H9 (cell line): ENCODE measurements at regions not wholly inside any gene's neighbourhood (a gene's known extent, or its start where the extent isn't known, plus 50 kb on each side); places are given as distances from the start of the nearest gene placed in this dataset.

Experiments
- DNase-seq: peaks from one replicate; pipeline ENCODE4 v3.0.0-alpha.2; 2017
- H2AFZ ChIP-seq: one replicate; pipeline ENCODE4 v1.6.1; 2013; ENCODE audit warnings: mild to moderate bottlenecking, low read length, control low read depth, moderate library complexity
- H2AK5ac ChIP-seq: 2 replicates; pipeline ENCODE4 v1.6.1; 2013; ENCODE audit warnings: low read length, control low read depth, mixed read lengths; ENCODE audit not compliant: insufficient read length
- H2BK120ac ChIP-seq: one replicate; pipeline ENCODE4 v1.6.1; 2013; ENCODE audit warnings: low read depth, mild to moderate bottlenecking, low read length, control low read depth, inconsistent platforms; ENCODE audit not compliant: poor library complexity, severe bottlenecking
- H2BK12ac ChIP-seq: 2 replicates; pipeline ENCODE4 v1.6.1; 2013; ENCODE audit warnings: low read length, control low read depth, mixed read lengths, low read depth; ENCODE audit not compliant: insufficient read length
- H2BK15ac ChIP-seq: 2 replicates; pipeline ENCODE4 v1.6.1; 2013; ENCODE audit warnings: low read depth, low read length, control low read depth
- H2BK20ac ChIP-seq: one replicate; pipeline ENCODE4 v1.6.1; 2013; ENCODE audit warnings: low read depth, mild to moderate bottlenecking, low read length, control low read depth, inconsistent platforms; ENCODE audit not compliant: poor library complexity, severe bottlenecking
- H2BK5ac ChIP-seq: 2 replicates; pipeline ENCODE4 v1.6.1; 2013; ENCODE audit warnings: low read length, control low read depth, mixed read lengths; ENCODE audit not compliant: insufficient read length
- H3K14ac ChIP-seq: 2 replicates; pipeline ENCODE4 v1.6.1; 2013; ENCODE audit warnings: low read length, control low read depth; ENCODE audit not compliant: insufficient read depth
- H3K18ac ChIP-seq: 2 replicates; pipeline ENCODE4 v1.6.1; 2013; ENCODE audit warnings: low read depth, mild to moderate bottlenecking, mixed read lengths, low read length, control low read depth; ENCODE audit not compliant: insufficient read length
- H3K23ac ChIP-seq: 2 replicates; pipeline ENCODE4 v1.6.1; 2013; ENCODE audit warnings: low read length, control low read depth, mixed read lengths, low read depth; ENCODE audit not compliant: insufficient read length
- H3K23me2 ChIP-seq: 2 replicates; pipeline ENCODE4 v1.6.1; 2013; ENCODE audit warnings: low read depth, mild to moderate bottlenecking, mixed read lengths, low read length, control low read depth; ENCODE audit not compliant: insufficient read length, poor library complexity, severe bottlenecking
- H3K27ac ChIP-seq: 2 replicates; pipeline ENCODE4 v1.5.1; 2013; ENCODE audit warnings: low read length, control low read depth, mixed read lengths, low read depth; ENCODE audit not compliant: insufficient read length
- H3K27me3 ChIP-seq: 2 replicates; pipeline ENCODE4 v1.6.1; 2013; ENCODE audit warnings: low read length, control low read depth, inconsistent platforms; ENCODE audit not compliant: insufficient read depth
- H3K4ac ChIP-seq: 2 replicates; pipeline ENCODE4 v1.6.1; 2013; ENCODE audit warnings: low read depth, mild to moderate bottlenecking, control low read depth, inconsistent platforms, low read length, moderate library complexity
- H3K4me1 ChIP-seq: 2 replicates; pipeline ENCODE4 v1.6.1; 2013; ENCODE audit warnings: low read length, control low read depth, inconsistent platforms; ENCODE audit not compliant: insufficient read depth
- H3K4me2 ChIP-seq: 2 replicates; pipeline ENCODE4 v1.6.1; 2013; ENCODE audit warnings: low read length, control low read depth, mixed read lengths; ENCODE audit not compliant: insufficient read length, insufficient read depth
- H3K56ac ChIP-seq: 2 replicates; pipeline ENCODE4 v1.6.1; 2013; ENCODE audit warnings: low read depth, mild to moderate bottlenecking, mixed read lengths, low read length, control low read depth; ENCODE audit not compliant: insufficient read length
- H3K79me1 ChIP-seq: 2 replicates; pipeline ENCODE4 v1.6.1; 2013; ENCODE audit warnings: low read depth, mild to moderate bottlenecking, moderate library complexity, low read length, control low read depth, inconsistent platforms; ENCODE audit not compliant: insufficient read depth, poor library complexity, severe bottlenecking
- H3K79me2 ChIP-seq: 2 replicates; pipeline ENCODE4 v1.6.1; 2013; ENCODE audit warnings: low read length, control low read depth, inconsistent platforms; ENCODE audit not compliant: insufficient read depth
- H3K9ac ChIP-seq: 2 replicates; pipeline ENCODE4 v1.6.1; 2013; ENCODE audit warnings: low read length, control low read depth, mixed read lengths; ENCODE audit not compliant: insufficient read length; ENCODE audit errors: extremely low read depth
- H3K9me3 ChIP-seq: one replicate; pipeline ENCODE4 v1.6.1; 2013; ENCODE audit warnings: low read depth, low read length, inconsistent platforms; ENCODE audit not compliant: control insufficient read depth
- H3T11ph ChIP-seq: one replicate; pipeline ENCODE4 v1.6.1; 2013; ENCODE audit warnings: mild to moderate bottlenecking, low read length, control low read depth, inconsistent platforms
- H4K20me1 ChIP-seq: one replicate; pipeline ENCODE4 v1.6.1; 2013; ENCODE audit not compliant: control insufficient read depth, insufficient read length, insufficient read depth
- H4K5ac ChIP-seq: 2 replicates; pipeline ENCODE4 v1.6.1; 2013; ENCODE audit warnings: low read depth, mild to moderate bottlenecking, mixed read lengths, low read length, control low read depth; ENCODE audit not compliant: insufficient read length
- H4K8ac ChIP-seq: replicated peaks from 2 replicates; pipeline ENCODE4 v1.6.1; 2013; ENCODE audit warnings: low read length, control low read depth, mixed read lengths, low read depth; ENCODE audit not compliant: insufficient read length
- H4K91ac ChIP-seq: 2 replicates; pipeline ENCODE4 v1.6.1; 2013; ENCODE audit warnings: low read depth, mild to moderate bottlenecking, moderate library complexity, mixed read lengths, low read length, control low read depth; ENCODE audit not compliant: insufficient read length
- H3K27ac Mint-ChIP-seq, 3 experiments: 2 replicates in 2 of 3; 3 replicates in 1 of 3; pipeline ENCODE4 v1.8.0; 2020 to 2021; ENCODE audit warnings: mixed read lengths in 3 of 3, mild to moderate bottlenecking in 1 of 3, moderate library complexity in 1 of 3
- H3K27me3 Mint-ChIP-seq: 2 replicates; pipeline ENCODE4 v1.8.0; 2021; ENCODE audit warnings: low read depth, mild to moderate bottlenecking, moderate library complexity, mixed read lengths
- H3K36me3 Mint-ChIP-seq, 3 experiments: 2 replicates in 2 of 3; 3 replicates in 1 of 3; pipeline ENCODE4 v1.8.0; 2020 to 2021; ENCODE audit warnings: low read depth in 3 of 3, mixed read lengths in 3 of 3; ENCODE audit not compliant: insufficient read depth in 1 of 3
- H3K4me1 Mint-ChIP-seq, 2 experiments: 2 replicates each; pipeline ENCODE4 v1.8.0; 2020; ENCODE audit warnings: mixed read lengths in 2 of 2
- H3K4me3 Mint-ChIP-seq, 2 experiments: 2 replicates in 1 of 2; 3 replicates in 1 of 2; pipeline ENCODE4 v1.8.0; 2020 to 2021; ENCODE audit warnings: mild to moderate bottlenecking in 2 of 2, mixed read lengths in 2 of 2, moderate library complexity in 1 of 2
- H3K9me3 Mint-ChIP-seq, 2 experiments: 2 replicates in 1 of 2; 3 replicates in 1 of 2; pipeline ENCODE4 v1.8.0; 2020; ENCODE audit warnings: mild to moderate bottlenecking in 2 of 2, mixed read lengths in 2 of 2, moderate library complexity in 1 of 2
- CTCF ChIP-seq: fragments of 200-600 bp; sonication (generic); conservative IDR thresholded peaks from 3 replicates; pipeline ENCODE4 v1.8.0; 2021; ENCODE audit warnings: antibody characterized with exemption, mild to moderate bottlenecking
- WGBS: extraction: QIAGEN DNeasy Blood & Tissue Kit; methylation state at CpG from one replicate; pipeline ENCODE4 v1.1.7; 2013; ENCODE audit warnings: missing lambda C conversion rate, low lambda C conversion rate, mixed read lengths; ENCODE audit not compliant: insufficient read length; ENCODE audit errors: extremely low coverage; 5-methylcytosine and 5-hydroxymethylcytosine counted together

GRCh38 chr9:7293091-7293490 is 506.5 kb downstream of the DMAC1 start:
- Histone ChIP-seq H2BK120ac (no peak overlapping the region), H2AK5ac (no peak overlapping the region), H3K4me1 (peaks cover 3% of the 10 kb centered on the region; the same call in 1 of the 2 replicates), H3K4ac (no peak overlapping the region), H3K79me1 (no peaks in the 10 kb centered on the region), H4K91ac (no peak overlapping the region), H4K8ac (no peak overlapping the region), H2BK20ac (no peak overlapping the region), H2BK12ac (no peak overlapping the region), H3K4me2 (no peak overlapping the region), H2AFZ (no peak overlapping the region), H2BK15ac (no peak overlapping the region), H3K79me2 (no peaks in the 10 kb centered on the region), H3K27ac (no peak overlapping the region), H3K56ac (no peak overlapping the region), H3K27me3 (no peaks in the 10 kb centered on the region), H3K23me2 (no peaks in the 10 kb centered on the region), H4K20me1 (no peaks in the 10 kb centered on the region), H4K5ac (no peak overlapping the region), H3K14ac (no peak overlapping the region), H3K18ac (no peak overlapping the region), H3K23ac (no peak overlapping the region), H3K9ac (no peak overlapping the region), H3T11ph (no peak overlapping the region), H3K9me3 (no peaks in the 10 kb centered on the region), H2BK5ac (no peak overlapping the region)
- H3K9me3 Mint-ChIP-seq, result no peaks in the 10 kb centered on the region; a peak in 1 of 5 replicates
- H3K27me3 Mint-ChIP-seq, result no peaks in the 10 kb centered on the region
- peaks cover 13 to 15% of the 10 kb centered on the region in 2 experiments for H3K4me1 Mint-ChIP-seq
- no peak for TF ChIP-seq CTCF
- DNase-seq, result no peak
- H3K36me3 Mint-ChIP-seq, result 0 out of 7 replicates have a peak, but pooled peaks cover 0 to 2% (median 0%) of the 10 kb centered on the region in 3 experiments
- no CpG with 5 or more reads among the region's 1 CpG for WGBS
- H3K27ac Mint-ChIP-seq, result no peak overlapping the region; a peak in 1 of 7 replicates
- no peak overlapping the region for H3K4me3 Mint-ChIP-seq
